HepG2 (cell line): ENCODE measurements at regions not wholly inside any gene's neighbourhood (a gene's known extent, or its start where the extent isn't known, plus 50 kb on each side); places are given as distances from the start of the nearest gene placed in this dataset.

Experiments used
- ATAC-seq: fragments of 200-7000 bp; cut with Tn5 transposase; 3 replicates; pipeline ENCODE4 v1.9.1; 2020; ENCODE audit warnings: mild to moderate bottlenecking, moderate library complexity
- BruUV-seq: library from RNA; stranded (reverse); fragments of 400-500 nt; replicated peaks from 2 replicates; lab custom pipeline; 2021; lab: Mats Ljungman, UMichigan
- CTCF ChIA-PET: fragments of 300-600 bp; formaldehyde crosslinking; extraction: SDS; loops from one replicate; lab custom pipeline; 2021; ENCODE audit warnings: low total read pairs, inconsistent platforms, low intra/inter-chr PET ratio; lab: Yijun Ruan, JAX
- POLR2A ChIA-PET: fragments of 350-600 bp; sonication (Branson Sonifier 250); formaldehyde crosslinking; loops from one replicate; lab custom pipeline; 2020; ENCODE audit warnings: antibody characterized with exemption, inconsistent platforms; lab: Yijun Ruan, JAX
- DNase-seq: peaks from one replicate; pipeline ENCODE4 v3.0.0-alpha.2; 2015; ENCODE audit warnings: low spot score
- FAIRE-seq: peaks from 3 replicates; lab custom pipeline; 2011; peaks lifted over from hg19 to GRCh38; lab: Jason Lieb, UNC
- H2AFZ ChIP-seq: one replicate; pipeline ENCODE4 v1.6.1; 2011; ENCODE audit warnings: low read length, inconsistent platforms
- H3K27ac ChIP-seq: fragments of 300-600 bp; 3 replicates; pipeline ENCODE4 v1.8.0; 2011; ENCODE audit warnings: mixed run types, mild to moderate bottlenecking, mixed read lengths, low read length, inconsistent platforms; ENCODE audit not compliant: insufficient read depth; ENCODE audit errors: extremely low read length
- H3K27me3 ChIP-seq, 2 experiments: fragments of 200-600 bp in 1 of 2; 2 replicates in 1 of 2; 3 replicates in 1 of 2; pipeline versions ENCODE4 v1.6.0 to v1.8.0; 2011; ENCODE audit warnings: low read length in 2 of 2, mild to moderate bottlenecking in 2 of 2, moderate library complexity in 2 of 2, inconsistent platforms in 1 of 2; ENCODE audit not compliant: insufficient read depth in 2 of 2, control insufficient read depth in 1 of 2
- H3K36me3 ChIP-seq, 2 experiments: fragments of 200-600 bp in 1 of 2; replicated peaks in 1 of 2; 2 replicates in 1 of 2; 3 replicates in 1 of 2; pipeline versions ENCODE4 v1.5.1 to v1.8.0; 2011; ENCODE audit warnings: low read length in 2 of 2, inconsistent platforms in 1 of 2; ENCODE audit not compliant: insufficient read depth in 2 of 2, control insufficient read depth in 1 of 2
- H3K4me1 ChIP-seq: 2 replicates; pipeline ENCODE4 v1.5.1; 2012; ENCODE audit warnings: low read length, inconsistent platforms; ENCODE audit not compliant: insufficient read depth
- H3K4me2 ChIP-seq: 2 replicates; pipeline ENCODE4 v1.6.0; 2011; ENCODE audit warnings: low read depth, low read length, inconsistent platforms
- H3K4me3 ChIP-seq, 3 experiments: fragments of 200-600 bp in 1 of 3; sonication (generic), shearing (Covaris generic) in 1 of 3; replicated peaks in 1 of 3; 2 replicates each; pipeline ENCODE4 v1.5.1; 2011 to 2016; ENCODE audit warnings: low read length in 3 of 3, inconsistent platforms in 2 of 3, low read depth in 2 of 3, mild to moderate bottlenecking in 2 of 3, control low read depth in 1 of 3, mixed read lengths in 1 of 3; ENCODE audit not compliant: insufficient read depth in 1 of 3
- H3K79me2 ChIP-seq: one replicate; pipeline ENCODE4 v1.6.1; 2011; ENCODE audit warnings: low read length, inconsistent platforms; ENCODE audit not compliant: insufficient read depth
- H3K9ac ChIP-seq: 2 replicates; pipeline ENCODE4 v1.6.0; 2011; ENCODE audit warnings: mild to moderate bottlenecking, low read depth, low read length, inconsistent platforms; ENCODE audit not compliant: insufficient read depth
- H3K9me3 ChIP-seq: 2 replicates; pipeline ENCODE4 v1.5.1; 2012; ENCODE audit warnings: mild to moderate bottlenecking, low read length
- H4K20me1 ChIP-seq: 2 replicates; pipeline ENCODE4 v1.6.0; 2011; ENCODE audit warnings: inconsistent platforms, mild to moderate bottlenecking, low read length, moderate library complexity; ENCODE audit not compliant: insufficient read depth
- ATRX ChIP-seq: sonication (generic); formaldehyde crosslinking; IDR thresholded peaks from 2 replicates; pipeline ENCODE4 v1.4.0; 2020; ENCODE audit warnings: missing genetic modification reagents, borderline replicate concordance
- ELF4 ChIP-seq: sonication (generic); formaldehyde crosslinking; IDR thresholded peaks from 2 replicates; pipeline ENCODE4 v1.5.0; 2020; ENCODE audit warnings: missing genetic modification reagents, mild to moderate bottlenecking, moderate library complexity, borderline replicate concordance
- MIER2 ChIP-seq: IDR thresholded peaks from 2 replicates; pipeline ENCODE4 v1.6.1; 2016; ENCODE audit warnings: missing biosample characterization, missing genetic modification reagents
- NCOR1 ChIP-seq: fragments of 200-600 bp; sonication (generic); IDR thresholded peaks from 2 replicates; pipeline ENCODE4 v1.7.0; 2017; ENCODE audit warnings: antibody characterized with exemption, low read length, borderline replicate concordance
- PTBP1 ChIP-seq: fragments of 200-400 bp; formaldehyde crosslinking; IDR thresholded peaks from 2 replicates; pipeline ENCODE4 v1.6.1; 2018; ENCODE audit warnings: low read length, low read depth; ENCODE audit not compliant: poor library complexity, severe bottlenecking
- RAD21 ChIP-seq: fragments of 450-650 bp; formaldehyde crosslinking; IDR thresholded peaks from 2 replicates; pipeline ENCODE4 v1.5.0; 2020; ENCODE audit warnings: mild to moderate bottlenecking
- ZFP36 ChIP-seq: fragments of 150-350 bp; IDR thresholded peaks from 2 replicates; pipeline ENCODE4 v1.6.1; 2018; ENCODE audit warnings: borderline replicate concordance, low read length, low read depth; ENCODE audit not compliant: partially characterized antibody
- ZKSCAN5 ChIP-seq: sonication (generic); formaldehyde crosslinking; IDR thresholded peaks from 2 replicates; pipeline ENCODE4 v1.5.1; 2020; ENCODE audit warnings: mild to moderate bottlenecking, missing genetic modification reagents
- ZNF235 ChIP-seq: sonication (generic); formaldehyde crosslinking; IDR thresholded peaks from 2 replicates; pipeline ENCODE4 v1.8.1; 2023; ENCODE audit warnings: mild to moderate bottlenecking, missing genetic modification reagents, borderline replicate concordance
- ZNF619 ChIP-seq: sonication (generic); formaldehyde crosslinking; IDR thresholded peaks from 2 replicates; pipeline ENCODE4 v1.4.0; 2020; ENCODE audit warnings: mild to moderate bottlenecking, missing genetic modification reagents
- WGBS: methylation state at CpG from one replicate; pipeline ENCODE4 v1.1.6; 2017; ENCODE audit warnings: low lambda C conversion rate; 5-methylcytosine and 5-hydroxymethylcytosine counted together
- in situ Hi-C: cut with HindIII; loops from 2 replicates; pipeline ENCODE4 v1.10.0; 2017; ENCODE audit warnings: low pct_unique_long_range_greater_than_20kb; ENCODE audit not compliant: extremely low pct_ligation_motif_present
- intact Hi-C: fragments of 100-400 bp; cut with micrococcal nuclease; formaldehyde crosslinking; loops from one replicate; pipeline ENCODE4 v1.10.0; 2022; ENCODE audit not compliant: unreplicated experiment
- TF ChIP-seq, protein P1 (sequence below): sonication (generic); formaldehyde crosslinking; conservative IDR thresholded peaks from 2 replicates; pipeline ENCODE4 v1.4.0; 2020; ENCODE audit warnings: missing genetic modification reagents

DNA sequence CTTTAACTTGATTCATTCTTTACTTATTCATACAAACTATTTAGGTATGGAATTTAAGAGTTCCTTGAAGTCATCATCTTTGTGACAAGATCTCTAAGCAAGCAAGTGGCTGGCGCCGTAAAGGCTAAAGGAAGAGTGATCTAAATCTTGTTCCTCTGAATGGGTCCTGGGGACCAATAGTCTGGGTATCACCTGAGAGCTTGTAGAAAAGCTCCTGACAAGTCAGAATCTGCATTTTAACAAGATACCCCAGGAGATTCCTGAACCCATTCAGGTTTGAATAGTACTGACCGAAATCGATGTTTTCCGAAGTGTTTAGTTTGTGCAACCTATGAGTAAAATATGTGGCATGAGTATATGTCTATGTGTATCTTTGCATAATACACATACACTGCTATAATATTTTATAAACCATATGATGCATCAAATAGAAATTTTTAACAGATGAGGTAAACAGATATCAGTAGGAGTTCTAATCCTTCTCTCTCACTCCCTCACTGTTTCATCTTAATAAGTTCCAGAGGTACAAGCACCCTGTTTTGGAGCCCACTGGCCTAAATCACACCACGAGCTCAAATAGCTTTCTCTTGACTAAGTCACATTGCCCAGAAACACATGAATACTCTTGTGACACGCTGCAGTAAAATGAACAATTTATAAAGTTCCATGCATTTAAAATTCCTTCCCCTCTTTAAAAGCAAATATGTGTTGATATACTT is 170.0 kb downstream of the RELL1 start:
- FAIRE-seq (no peak), ATAC-seq (no peak), DNase-seq (no peak)
- in situ Hi-C loops (no loop called here), intact Hi-C loops (no loop called here)
- 45% methylated on average over 7 of the region's 7 CpGs for WGBS
- no peak overlapping the region for H3K4me2 ChIP-seq
- no peaks in the 10 kb centered on the region for H4K20me1 ChIP-seq
- H2AFZ ChIP-seq = no peak overlapping the region
- H3K27me3 ChIP-seq = no peaks in the 10 kb centered on the region
- H3K79me2 ChIP-seq = no peaks in the 10 kb centered on the region
- no peaks in the 10 kb centered on the region for H3K36me3 ChIP-seq
- TF ChIP-seq ELF4 = no peak
- TF ChIP-seq ZNF235 = no peak
- no peak for TF ChIP-seq ZKSCAN5 (CRISPR knock-in tag)
- no peak for TF ChIP-seq PTBP1
- no peak for TF ChIP-seq ATRX
- TF ChIP-seq NCOR1 = no peak
- POLR2A ChIA-PET = no interaction called here
- H3K9ac ChIP-seq = no peak overlapping the region
- H3K9me3 ChIP-seq = no peaks in the 10 kb centered on the region
- no peak overlapping the region for H3K27ac ChIP-seq
- CTCF ChIA-PET = no interaction called here
- no peaks in the 10 kb centered on the region for H3K4me1 ChIP-seq
- BruUV-seq = no TSS peak
- H3K4me3 ChIP-seq = no peak overlapping the region

DNA sequence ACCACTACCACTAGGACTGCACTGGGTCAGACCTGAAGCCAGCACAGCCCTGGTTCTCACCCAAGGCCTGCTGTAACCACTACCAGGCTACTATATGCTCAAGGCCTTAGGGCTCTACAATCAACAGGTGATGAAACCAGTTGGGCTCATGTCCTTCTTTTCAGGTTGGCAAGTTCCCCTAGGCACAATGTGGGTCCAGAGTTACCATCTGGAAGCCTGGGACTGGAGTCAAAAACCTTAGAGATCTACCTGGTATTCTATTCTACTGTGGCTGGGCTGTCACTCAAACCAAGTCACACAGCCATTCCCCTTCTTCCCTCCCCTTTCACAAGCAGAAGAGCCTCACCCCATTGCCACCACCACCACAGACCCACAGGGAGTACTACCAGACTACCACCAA is 175.6 kb downstream of the RELL1 start:
- in situ Hi-C loops (no loop called here), intact Hi-C loops (no loop called here)
- ATAC-seq = no peak
- no peak overlapping the region for H2AFZ ChIP-seq
- no peaks in the 10 kb centered on the region for H3K36me3 ChIP-seq
- ChIA-PET CTCF (no interaction called here), POLR2A (no interaction called here)
- BruUV-seq = no TSS peak
- H3K27me3 ChIP-seq = no peaks in the 10 kb centered on the region
- no peak overlapping the region for H3K4me2 ChIP-seq
- H3K4me1 ChIP-seq = no peaks in the 10 kb centered on the region
- H3K9ac ChIP-seq = no peak overlapping the region
- H3K79me2 ChIP-seq = no peaks in the 10 kb centered on the region
- no peak overlapping the region for H3K4me3 ChIP-seq
- H4K20me1 ChIP-seq = no peaks in the 10 kb centered on the region
- H3K27ac ChIP-seq = no peak overlapping the region
- TF ChIP-seq, protein P1, sequence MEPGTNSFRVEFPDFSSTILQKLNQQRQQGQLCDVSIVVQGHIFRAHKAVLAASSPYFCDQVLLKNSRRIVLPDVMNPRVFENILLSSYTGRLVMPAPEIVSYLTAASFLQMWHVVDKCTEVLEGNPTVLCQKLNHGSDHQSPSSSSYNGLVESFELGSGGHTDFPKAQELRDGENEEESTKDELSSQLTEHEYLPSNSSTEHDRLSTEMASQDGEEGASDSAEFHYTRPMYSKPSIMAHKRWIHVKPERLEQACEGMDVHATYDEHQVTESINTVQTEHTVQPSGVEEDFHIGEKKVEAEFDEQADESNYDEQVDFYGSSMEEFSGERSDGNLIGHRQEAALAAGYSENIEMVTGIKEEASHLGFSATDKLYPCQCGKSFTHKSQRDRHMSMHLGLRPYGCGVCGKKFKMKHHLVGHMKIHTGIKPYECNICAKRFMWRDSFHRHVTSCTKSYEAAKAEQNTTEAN (CRISPR knock-in tag) = no peak
- TF ChIP-seq ZFP36 (no peak), ZNF619 (CRISPR knock-in tag) (no peak), RAD21 (CRISPR knock-in tag) (no peak), MIER2 (CRISPR knock-in tag) (no peak)
- DNase-seq = no peak
- H3K9me3 ChIP-seq = no peaks in the 10 kb centered on the region
- no peak for FAIRE-seq
